Liver (tissue), 8 donors: ENCODE measurements at regions not wholly inside any gene's neighbourhood (a gene's known extent, or its start where the extent isn't known, plus 50 kb on each side); places are given as distances from the start of the nearest gene placed in this dataset.

ENCODE experiments used
- DNase-seq: peaks from one replicate; pipeline ENCODE4 v3.0.0-alpha.2; 2017; ENCODE audit warnings: low spot score
- H3K27ac ChIP-seq, 2 donors: one replicate each; pipeline ENCODE4 v1.7.0; 2013; ENCODE audit warnings: inconsistent platforms in 2 of 2, low read length in 2 of 2, control low read depth in 1 of 2, low read depth in 1 of 2, mild to moderate bottlenecking in 1 of 2
- H3K27me3 ChIP-seq, 4 donors: one replicate each; pipeline versions ENCODE4 v1.6.1 to v1.7.0; 2013; ENCODE audit warnings: low read length in 3 of 4, inconsistent platforms in 1 of 4, mild to moderate bottlenecking in 1 of 4, moderate library complexity in 1 of 4; ENCODE audit not compliant: control insufficient read depth in 4 of 4, insufficient read depth in 4 of 4
- H3K36me3 ChIP-seq, 4 donors: one replicate each; pipeline versions ENCODE4 v1.6.1 to v1.7.0; 2013; ENCODE audit warnings: low read length in 3 of 4, mild to moderate bottlenecking in 3 of 4, low read depth in 1 of 4, moderate library complexity in 1 of 4; ENCODE audit not compliant: control insufficient read depth in 4 of 4, insufficient read depth in 3 of 4
- H3K4me1 ChIP-seq, 4 donors: one replicate each; pipeline versions ENCODE4 v1.6.1 to v1.7.0; 2013; ENCODE audit warnings: low read length in 3 of 4, mild to moderate bottlenecking in 3 of 4, moderate library complexity in 1 of 4; ENCODE audit not compliant: control insufficient read depth in 4 of 4, insufficient read depth in 4 of 4
- H3K4me3 ChIP-seq, 3 donors: one replicate each; pipeline versions ENCODE4 v1.6.1 to v1.7.0; 2013; ENCODE audit warnings: low read length in 3 of 3, control low read depth in 1 of 3, low read depth in 1 of 3, mild to moderate bottlenecking in 1 of 3
- H3K9ac ChIP-seq, 2 donors: one replicate each; pipeline ENCODE4 v1.7.0; 2013; ENCODE audit warnings: low read length in 2 of 2, mild to moderate bottlenecking in 2 of 2, moderate library complexity in 2 of 2, control low read depth in 1 of 2, low read depth in 1 of 2
- H3K9me3 ChIP-seq, 4 donors: one replicate each; pipeline versions ENCODE4 v1.6.1 to v1.7.0; 2013; ENCODE audit warnings: low read length in 3 of 4; ENCODE audit not compliant: control insufficient read depth in 4 of 4
- ATF3 ChIP-seq: IDR thresholded peaks from 2 replicates; pipeline ENCODE4 v1.6.1; 2016; ENCODE audit warnings: antibody characterized with exemption
- EGR1 ChIP-seq, 2 donors: IDR thresholded peaks; 2 replicates each; pipeline ENCODE4 v1.6.1; 2016 to 2018; ENCODE audit warnings: antibody characterized with exemption in 2 of 2, low read depth in 2 of 2
- FOXA1 ChIP-seq: IDR thresholded peaks from 2 replicates; pipeline ENCODE4 v1.6.1; 2016; ENCODE audit warnings: antibody characterized with exemption
- FOXA2 ChIP-seq: IDR thresholded peaks from 2 replicates; pipeline ENCODE4 v1.6.1; 2016; ENCODE audit warnings: antibody characterized with exemption
- GABPA ChIP-seq, 2 donors: IDR thresholded peaks in 1 of 2; conservative IDR thresholded peaks in 1 of 2; 2 replicates each; pipeline ENCODE4 v1.6.1; 2016; ENCODE audit warnings: antibody characterized with exemption in 2 of 2, mild to moderate bottlenecking in 1 of 2, moderate library complexity in 1 of 2
- HNF4A ChIP-seq, 2 donors: conservative IDR thresholded peaks; 2 replicates each; pipeline ENCODE4 v1.6.1; 2016; ENCODE audit warnings: antibody characterized with exemption in 2 of 2, mild to moderate bottlenecking in 2 of 2
- HNF4G ChIP-seq: IDR thresholded peaks from 2 replicates; pipeline ENCODE4 v1.6.1; 2016; ENCODE audit warnings: antibody characterized with exemption
- JUND ChIP-seq, 2 donors: IDR thresholded peaks; 2 replicates each; pipeline ENCODE4 v1.6.1; 2016; ENCODE audit warnings: antibody characterized with exemption in 2 of 2
- MAX ChIP-seq: IDR thresholded peaks from 2 replicates; pipeline ENCODE4 v1.6.1; 2016; ENCODE audit warnings: antibody characterized with exemption
- NR2F2 ChIP-seq: IDR thresholded peaks from 2 replicates; pipeline ENCODE4 v1.6.1; 2016; ENCODE audit warnings: antibody characterized with exemption
- RAD21 ChIP-seq, 2 donors: IDR thresholded peaks; 2 replicates each; pipeline ENCODE4 v1.6.1; 2016; ENCODE audit warnings: antibody characterized with exemption in 2 of 2, mild to moderate bottlenecking in 2 of 2
- RXRA ChIP-seq, 2 donors: IDR thresholded peaks; 2 replicates each; pipeline ENCODE4 v1.6.1; 2017 to 2018; ENCODE audit warnings: antibody characterized with exemption in 2 of 2, mild to moderate bottlenecking in 1 of 2
- SP1 ChIP-seq: IDR thresholded peaks from 2 replicates; pipeline ENCODE4 v1.6.1; 2018; ENCODE audit warnings: antibody characterized with exemption, mild to moderate bottlenecking
- TAF1 ChIP-seq: conservative IDR thresholded peaks from 2 replicates; pipeline ENCODE4 v1.6.1; 2016; ENCODE audit warnings: antibody characterized with exemption, mild to moderate bottlenecking
- YY1 ChIP-seq: IDR thresholded peaks from 2 replicates; pipeline ENCODE4 v1.6.1; 2016; ENCODE audit warnings: antibody characterized with exemption, mild to moderate bottlenecking
- ZBTB33 ChIP-seq: IDR thresholded peaks from 2 replicates; pipeline ENCODE4 v1.6.1; 2016; ENCODE audit warnings: antibody characterized with exemption
- WGBS: extraction: QIAGEN DNeasy Blood & Tissue Kit; methylation state at CpG from one replicate; pipeline ENCODE4 v1.1.7; 2013; 5-methylcytosine and 5-hydroxymethylcytosine counted together
- TF ChIP-seq, protein P1 (sequence below): fragments of 150-350 bp; IDR thresholded peaks from 2 replicates; pipeline ENCODE4 v1.5.1; 2017; ENCODE audit warnings: improper control_type of control experiment, low read depth, low read length; ENCODE audit not compliant: missing input control
- TF ChIP-seq, protein P2 (sequence below): IDR thresholded peaks from 2 replicates; pipeline ENCODE4 v1.6.1; 2016; ENCODE audit warnings: antibody characterized with exemption, mild to moderate bottlenecking
- donor health status: healthy.
- donor health status: healthy.
- donor health status: healthy.
- donor health status: healthy.
- donor health status: healthy.

GRCh38 chr5:68372161-68372560 lies 156.6 kb downstream of the PIK3R1 start:
- DNase-seq, result no peak
- Histone ChIP-seq H3K36me3 (no peaks in the 10 kb centered on the region), H3K27ac (no peak overlapping the region), H3K4me3 (no peak overlapping the region), H3K9me3 (no peaks in the 10 kb centered on the region), H3K9ac (no peak overlapping the region), H3K27me3 (no peaks in the 10 kb centered on the region), H3K4me1 (no peaks in the 10 kb centered on the region)
- TF ChIP-seq RAD21 (IDR thresholded peaks at IDR 0.05), result no peak
- no peak for TF ChIP-seq FOXA1
- TF ChIP-seq HNF4A (conservative IDR thresholded peaks at IDR 0.05), result no peak
- TF ChIP-seq HNF4G, result no peak
- TF ChIP-seq SP1, result no peak
- TF ChIP-seq ATF3, result no peak
- no peak for TF ChIP-seq TAF1
- TF ChIP-seq ZBTB33, result no peak
- TF ChIP-seq, protein P1, sequence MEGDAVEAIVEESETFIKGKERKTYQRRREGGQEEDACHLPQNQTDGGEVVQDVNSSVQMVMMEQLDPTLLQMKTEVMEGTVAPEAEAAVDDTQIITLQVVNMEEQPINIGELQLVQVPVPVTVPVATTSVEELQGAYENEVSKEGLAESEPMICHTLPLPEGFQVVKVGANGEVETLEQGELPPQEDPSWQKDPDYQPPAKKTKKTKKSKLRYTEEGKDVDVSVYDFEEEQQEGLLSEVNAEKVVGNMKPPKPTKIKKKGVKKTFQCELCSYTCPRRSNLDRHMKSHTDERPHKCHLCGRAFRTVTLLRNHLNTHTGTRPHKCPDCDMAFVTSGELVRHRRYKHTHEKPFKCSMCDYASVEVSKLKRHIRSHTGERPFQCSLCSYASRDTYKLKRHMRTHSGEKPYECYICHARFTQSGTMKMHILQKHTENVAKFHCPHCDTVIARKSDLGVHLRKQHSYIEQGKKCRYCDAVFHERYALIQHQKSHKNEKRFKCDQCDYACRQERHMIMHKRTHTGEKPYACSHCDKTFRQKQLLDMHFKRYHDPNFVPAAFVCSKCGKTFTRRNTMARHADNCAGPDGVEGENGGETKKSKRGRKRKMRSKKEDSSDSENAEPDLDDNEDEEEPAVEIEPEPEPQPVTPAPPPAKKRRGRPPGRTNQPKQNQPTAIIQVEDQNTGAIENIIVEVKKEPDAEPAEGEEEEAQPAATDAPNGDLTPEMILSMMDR, result no peak
- TF ChIP-seq GABPA (IDR thresholded peaks at IDR 0.05 in 1 of 2, conservative IDR thresholded peaks at IDR 0.05 in 1 of 2), result no peak
- no peak for TF ChIP-seq RXRA (IDR thresholded peaks at IDR 0.05)
- TF ChIP-seq FOXA2, result no peak
- no peak for TF ChIP-seq EGR1 (IDR thresholded peaks at IDR 0.05; ENCODE audit: low read depth in 2 of 2)
- TF ChIP-seq MAX, result no peak
- TF ChIP-seq NR2F2, result no peak
- no peak for TF ChIP-seq JUND (IDR thresholded peaks at IDR 0.05)
- no peak for TF ChIP-seq YY1
- TF ChIP-seq, protein P2, sequence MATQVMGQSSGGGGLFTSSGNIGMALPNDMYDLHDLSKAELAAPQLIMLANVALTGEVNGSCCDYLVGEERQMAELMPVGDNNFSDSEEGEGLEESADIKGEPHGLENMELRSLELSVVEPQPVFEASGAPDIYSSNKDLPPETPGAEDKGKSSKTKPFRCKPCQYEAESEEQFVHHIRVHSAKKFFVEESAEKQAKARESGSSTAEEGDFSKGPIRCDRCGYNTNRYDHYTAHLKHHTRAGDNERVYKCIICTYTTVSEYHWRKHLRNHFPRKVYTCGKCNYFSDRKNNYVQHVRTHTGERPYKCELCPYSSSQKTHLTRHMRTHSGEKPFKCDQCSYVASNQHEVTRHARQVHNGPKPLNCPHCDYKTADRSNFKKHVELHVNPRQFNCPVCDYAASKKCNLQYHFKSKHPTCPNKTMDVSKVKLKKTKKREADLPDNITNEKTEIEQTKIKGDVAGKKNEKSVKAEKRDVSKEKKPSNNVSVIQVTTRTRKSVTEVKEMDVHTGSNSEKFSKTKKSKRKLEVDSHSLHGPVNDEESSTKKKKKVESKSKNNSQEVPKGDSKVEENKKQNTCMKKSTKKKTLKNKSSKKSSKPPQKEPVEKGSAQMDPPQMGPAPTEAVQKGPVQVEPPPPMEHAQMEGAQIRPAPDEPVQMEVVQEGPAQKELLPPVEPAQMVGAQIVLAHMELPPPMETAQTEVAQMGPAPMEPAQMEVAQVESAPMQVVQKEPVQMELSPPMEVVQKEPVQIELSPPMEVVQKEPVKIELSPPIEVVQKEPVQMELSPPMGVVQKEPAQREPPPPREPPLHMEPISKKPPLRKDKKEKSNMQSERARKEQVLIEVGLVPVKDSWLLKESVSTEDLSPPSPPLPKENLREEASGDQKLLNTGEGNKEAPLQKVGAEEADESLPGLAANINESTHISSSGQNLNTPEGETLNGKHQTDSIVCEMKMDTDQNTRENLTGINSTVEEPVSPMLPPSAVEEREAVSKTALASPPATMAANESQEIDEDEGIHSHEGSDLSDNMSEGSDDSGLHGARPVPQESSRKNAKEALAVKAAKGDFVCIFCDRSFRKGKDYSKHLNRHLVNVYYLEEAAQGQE, result no peak
- WGBS, result 97% methylated on average over 1 of the region's 1 CpG
